ENCODE measurements at regions not wholly inside any gene's neighbourhood (a gene's known extent, or its start where the extent isn't known, plus 50 kb on each side); places are given as distances from the start of the nearest gene placed in this dataset.

DNA sequence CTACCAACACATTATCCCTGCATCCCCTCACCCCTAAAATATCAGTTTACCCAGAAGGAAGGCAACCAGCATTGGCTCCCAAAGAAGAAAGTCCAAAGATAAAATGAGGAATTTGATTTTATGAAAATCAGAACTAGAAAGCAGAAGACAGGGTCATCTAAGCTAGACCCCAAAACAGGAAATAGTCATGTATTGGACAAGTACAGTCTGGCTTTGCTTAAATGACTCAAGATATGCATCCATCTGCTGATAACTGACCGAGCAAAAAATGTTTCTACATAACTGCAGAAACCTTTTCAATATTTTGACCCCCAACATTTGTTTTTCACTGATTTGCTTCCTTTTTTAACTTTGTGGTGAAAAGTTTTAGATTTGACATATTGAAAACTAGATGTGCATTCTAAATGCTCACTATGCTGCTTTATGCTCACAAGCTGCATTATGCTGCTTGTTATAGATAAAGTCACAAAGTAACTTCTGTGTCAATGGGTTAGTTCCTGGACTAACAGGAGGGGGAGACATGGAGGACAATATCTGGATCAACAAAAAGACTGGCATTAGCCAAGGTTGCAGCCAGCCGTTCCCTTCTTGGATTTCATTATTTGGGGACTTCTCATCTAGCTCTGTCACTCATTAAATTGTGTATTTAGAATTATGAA is 227.0 kb downstream of the INHBA start:
- Histone ChIP-seq H3K27ac (no peak overlapping the region), H3K4me3 (no peak overlapping the region), H3K27me3 (no peaks in the 10 kb centered on the region), H3K9me3 (no peaks in the 10 kb centered on the region), H3K4me1 (no peaks in the 10 kb centered on the region), H3K36me3 (no peaks in the 10 kb centered on the region)
- ATAC-seq (peak; percentile 39), DNase-seq (no peak)
- intact Hi-C loops (cut with DNase I): no loop called here
- TF ChIP-seq, protein P1, sequence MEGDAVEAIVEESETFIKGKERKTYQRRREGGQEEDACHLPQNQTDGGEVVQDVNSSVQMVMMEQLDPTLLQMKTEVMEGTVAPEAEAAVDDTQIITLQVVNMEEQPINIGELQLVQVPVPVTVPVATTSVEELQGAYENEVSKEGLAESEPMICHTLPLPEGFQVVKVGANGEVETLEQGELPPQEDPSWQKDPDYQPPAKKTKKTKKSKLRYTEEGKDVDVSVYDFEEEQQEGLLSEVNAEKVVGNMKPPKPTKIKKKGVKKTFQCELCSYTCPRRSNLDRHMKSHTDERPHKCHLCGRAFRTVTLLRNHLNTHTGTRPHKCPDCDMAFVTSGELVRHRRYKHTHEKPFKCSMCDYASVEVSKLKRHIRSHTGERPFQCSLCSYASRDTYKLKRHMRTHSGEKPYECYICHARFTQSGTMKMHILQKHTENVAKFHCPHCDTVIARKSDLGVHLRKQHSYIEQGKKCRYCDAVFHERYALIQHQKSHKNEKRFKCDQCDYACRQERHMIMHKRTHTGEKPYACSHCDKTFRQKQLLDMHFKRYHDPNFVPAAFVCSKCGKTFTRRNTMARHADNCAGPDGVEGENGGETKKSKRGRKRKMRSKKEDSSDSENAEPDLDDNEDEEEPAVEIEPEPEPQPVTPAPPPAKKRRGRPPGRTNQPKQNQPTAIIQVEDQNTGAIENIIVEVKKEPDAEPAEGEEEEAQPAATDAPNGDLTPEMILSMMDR (IDR thresholded peaks at IDR 0.05): no peak

DNA sequence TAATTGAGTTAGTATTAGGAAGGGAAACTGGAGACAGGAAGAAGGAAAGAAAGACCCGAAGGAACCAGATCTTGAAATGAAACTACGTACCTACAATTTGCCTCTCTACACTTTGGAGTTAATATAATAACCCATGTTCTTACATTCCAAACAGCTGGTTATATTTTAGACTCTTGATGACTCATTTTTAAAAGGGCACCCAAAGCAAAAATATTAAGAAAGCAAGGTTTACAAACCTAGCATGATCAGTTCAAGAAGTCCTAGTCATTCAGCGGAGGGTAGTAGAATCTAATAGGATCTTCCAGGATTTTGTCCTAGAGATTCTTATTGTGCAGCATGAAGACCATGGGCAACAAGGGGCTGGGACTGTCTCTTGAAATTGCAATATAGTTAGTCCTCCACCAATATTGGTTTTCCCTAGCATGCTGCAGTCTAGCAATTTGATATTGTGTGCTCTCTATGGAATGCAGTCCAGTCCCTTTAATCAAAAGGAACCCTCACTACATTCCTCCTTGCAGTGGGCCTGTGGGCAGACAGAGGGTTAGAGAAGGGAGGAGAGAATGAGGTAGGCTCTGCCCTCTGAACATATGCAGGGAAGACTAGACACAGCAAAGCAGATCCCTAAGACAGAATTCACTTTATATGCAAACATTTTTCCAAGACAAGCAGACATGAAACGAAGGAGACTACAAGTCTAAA is 230.3 kb downstream of the INHBA start:
- H3K4me1 ChIP-seq: no peaks in the 10 kb centered on the region
- H3K9me3 ChIP-seq: no peaks in the 10 kb centered on the region
- no peak overlapping the region for H3K4me3 ChIP-seq
- intact Hi-C loops (cut with DNase I): no loop called here
- no peaks in the 10 kb centered on the region for H3K27me3 ChIP-seq
- no peak for DNase-seq
- TF ChIP-seq, protein P1 (IDR thresholded peaks at IDR 0.05): no peak
- no peak for ATAC-seq
- H3K36me3 ChIP-seq: no peaks in the 10 kb centered on the region
- no peak overlapping the region for H3K27ac ChIP-seq

DNA sequence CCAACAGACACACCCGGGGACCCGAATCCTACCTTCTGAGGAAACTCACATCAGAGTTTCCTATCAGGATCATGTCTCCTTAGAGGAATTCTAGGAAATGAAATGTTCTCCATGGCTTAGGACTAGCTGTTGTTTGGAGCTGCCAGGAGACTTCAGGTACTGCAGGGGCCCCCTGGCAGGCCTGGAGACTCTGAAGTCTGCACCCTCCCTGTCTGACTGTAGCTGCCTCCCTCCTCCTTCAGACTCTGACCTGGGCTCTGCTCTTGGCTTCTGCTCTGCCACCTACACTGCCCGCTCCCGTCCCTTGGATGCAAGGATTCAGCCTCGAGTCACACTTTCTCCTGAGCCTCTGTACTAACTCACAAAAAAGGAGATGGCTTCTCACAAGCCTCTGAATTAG is 232.8 kb downstream of the INHBA start:
- no peaks in the 10 kb centered on the region for H3K9me3 ChIP-seq
- TF ChIP-seq, protein P1 (IDR thresholded peaks at IDR 0.05): no peak
- DNase-seq (no peak), ATAC-seq (peak; percentile 8)
- intact Hi-C loops (cut with DNase I): no loop called here
- H3K36me3 ChIP-seq: no peaks in the 10 kb centered on the region
- H3K27ac ChIP-seq: no peak overlapping the region
- no peaks in the 10 kb centered on the region for H3K4me1 ChIP-seq
- H3K27me3 ChIP-seq: no peaks in the 10 kb centered on the region
- H3K4me3 ChIP-seq: no peak overlapping the region

DNA sequence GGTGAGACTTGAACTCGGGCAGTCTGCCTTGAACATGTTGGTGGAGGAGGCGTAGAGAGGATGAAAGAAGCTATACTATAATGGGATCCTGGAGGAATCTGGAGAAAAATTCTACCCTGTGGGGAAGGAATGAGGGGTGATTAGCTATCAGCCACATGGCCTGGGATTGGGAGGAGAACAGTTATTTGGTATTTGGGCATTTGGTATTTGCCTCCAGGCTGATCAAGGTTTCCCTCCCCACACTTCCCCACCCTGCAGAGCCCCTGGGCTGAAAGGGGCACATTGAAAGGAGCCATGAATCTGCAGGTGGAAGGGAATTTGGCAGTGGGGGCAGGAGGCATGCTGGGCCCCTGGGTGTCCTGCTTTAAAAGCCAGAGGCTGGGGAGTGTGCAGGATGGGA is 235.3 kb downstream of the INHBA start:
- Histone ChIP-seq H3K36me3 (no peaks in the 10 kb centered on the region), H3K9me3 (no peaks in the 10 kb centered on the region), H3K4me1 (no peaks in the 10 kb centered on the region), H3K27ac (no peak overlapping the region), H3K27me3 (no peaks in the 10 kb centered on the region), H3K4me3 (no peak overlapping the region)
- TF ChIP-seq, protein P1 (IDR thresholded peaks at IDR 0.05): no peak
- ATAC-seq (no peak), DNase-seq (no peak)
- intact Hi-C loops (cut with DNase I): no loop called here

DNA sequence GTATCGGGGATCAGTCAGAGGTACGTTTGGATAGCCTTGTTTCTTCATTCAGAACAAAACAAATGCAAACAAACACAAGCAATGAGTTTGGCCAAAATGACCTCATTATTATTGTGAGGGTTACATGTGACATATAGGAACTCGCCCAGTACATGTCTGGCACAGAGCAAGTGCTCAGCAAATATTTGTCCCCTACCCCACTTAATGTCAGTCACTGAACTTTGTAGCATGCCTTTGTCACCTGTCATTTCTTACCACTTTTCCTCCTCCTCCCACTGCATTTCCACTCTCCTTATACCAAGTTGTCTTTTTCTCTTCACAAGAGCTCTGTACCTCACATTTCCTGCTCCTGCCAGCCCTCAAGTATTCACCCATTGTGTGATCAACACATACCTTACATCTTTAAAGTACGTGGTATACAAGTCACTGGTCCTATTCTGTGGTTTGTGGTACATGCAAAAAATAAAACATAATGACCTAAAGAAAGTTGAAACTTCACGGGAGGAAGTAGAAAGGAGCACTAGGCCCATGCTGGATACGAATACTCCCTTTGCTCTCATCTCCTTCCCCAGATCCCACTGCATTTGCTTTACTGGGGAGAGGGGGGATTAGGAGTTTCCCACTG is 236.0 kb downstream of the INHBA start:
- no peaks in the 10 kb centered on the region for H3K9me3 ChIP-seq
- H3K4me3 ChIP-seq: no peak overlapping the region
- TF ChIP-seq, protein P1 (IDR thresholded peaks at IDR 0.05): no peak
- ATAC-seq (peak; percentile 84), DNase-seq (no peak)
- H3K4me1 ChIP-seq: no peaks in the 10 kb centered on the region
- no peaks in the 10 kb centered on the region for H3K27me3 ChIP-seq
- no peak overlapping the region for H3K27ac ChIP-seq
- H3K36me3 ChIP-seq: no peaks in the 10 kb centered on the region
- intact Hi-C loops (cut with DNase I): no loop called here
